Astrocyte of the cerebellum (primary cell): ENCODE measurements at regions not wholly inside any gene's neighbourhood (a gene's known extent, or its start where the extent isn't known, plus 50 kb on each side); places are given as distances from the start of the nearest gene placed in this dataset.
"Not testable (repeated sequence)": the region's sequence is repeated elsewhere in the genome, so short reads cannot be mapped to it uniquely, and the experiment has no call there.

ENCODE experiments used
- DNase-seq: peaks from one replicate; pipeline ENCODE4 v3.0.0-alpha.2; 2011; ENCODE audit warnings: low read depth
- H3K4me3 ChIP-seq: 2 replicates; pipeline ENCODE4 v1.5.1; 2011; ENCODE audit warnings: mild to moderate bottlenecking, low read depth, low read length, moderate library complexity
- CTCF ChIP-seq: IDR thresholded peaks from 2 replicates; pipeline ENCODE4 v1.5.1; 2012; ENCODE audit warnings: low read length, low read depth, moderate library complexity, mild to moderate bottlenecking; ENCODE audit errors: missing control alignments
- in situ Hi-C: cut with HindIII; loops from 2 replicates; pipeline ENCODE4 v1.10.0; 2017; ENCODE audit warnings: low sequenced_read_pairs

GRCh38 chr2:209253544-209253943 is 170.3 kb upstream of the MAP2 start:
- in situ Hi-C loops, result no loop called here
- DNase-seq, result no peak
- no peak for TF ChIP-seq CTCF
- no peak overlapping the region for H3K4me3 ChIP-seq

- no peak for DNase-seq
- TF ChIP-seq CTCF, result no peak
- no peak overlapping the region for H3K4me3 ChIP-seq
- in situ Hi-C loops, result no loop called here
Measured at GRCh38 chr2:209259767-209260166, 164.1 kb upstream of the MAP2 start.

GRCh38 chr2:209260281-209260680 is 163.6 kb upstream of the MAP2 start:
- H3K4me3 ChIP-seq, result no peak overlapping the region
- DNase-seq, result no peak
- TF ChIP-seq CTCF, result no peak
- in situ Hi-C loops, result no loop called here

- H3K4me3 ChIP-seq, in situ Hi-C loops, DNase-seq: not testable (repeated sequence)
Measured at GRCh38 chr2:209261366-209262053, 162.3 kb upstream of the MAP2 start.

- DNase-seq, result no peak
- no peak overlapping the region for H3K4me3 ChIP-seq
- in situ Hi-C loops, result no loop called here
- TF ChIP-seq CTCF, result no peak
Measured at GRCh38 chr2:209269024-209269423, 154.8 kb upstream of the MAP2 start.

- in situ Hi-C loops, result no loop called here
Measured at GRCh38 chr2:209276000-209276399, 147.8 kb upstream of the MAP2 start.

More at GRCh38 chr2:209276000-209276399, 147.8 kb upstream of the MAP2 start:
- TF ChIP-seq CTCF, result no peak
- no peak for DNase-seq
- H3K4me3 ChIP-seq, result no peak overlapping the region
